PC-3 (cell line): ENCODE measurements at regions not wholly inside any gene's neighbourhood (a gene's known extent, or its start where the extent isn't known, plus 50 kb on each side); places are given as distances from the start of the nearest gene placed in this dataset.

Experiments used
- ATAC-seq: fragments of 200-7000 bp; cut with Tn5 transposase; 2 replicates; pipeline ENCODE4 v1.9.1; 2020; ENCODE audit warnings: mild to moderate bottlenecking, moderate library complexity
- BruUV-seq: library from RNA; stranded (reverse); fragments of 400-500 nt; replicated peaks from 2 replicates; lab custom pipeline; 2021; lab: Mats Ljungman, UMichigan
- CTCF ChIA-PET: fragments of 300-600 bp; sonication (Branson Sonifier 250); formaldehyde crosslinking; loops from one replicate; lab custom pipeline; 2022; ENCODE audit warnings: antibody characterized with exemption; lab: Charles Lee
- POLR2A ChIA-PET: fragments of 300-600 bp; sonication (Branson Sonifier 250); formaldehyde crosslinking; loops from one replicate; lab custom pipeline; 2022; ENCODE audit warnings: antibody characterized with exemption; ENCODE audit not compliant: unreplicated experiment; lab: Charles Lee
- DNase-seq: peaks from one replicate; pipeline ENCODE4 v3.0.0-alpha.2; 2015
- H2AFZ ChIP-seq: fragments of 300-600 bp; sonication (generic); 2 replicates; pipeline ENCODE4 v1.6.0; 2016; ENCODE audit warnings: antibody characterized with exemption, low read length
- H3F3A ChIP-seq: fragments of 300-600 bp; sonication (generic); one replicate; pipeline ENCODE4 v1.6.0; 2017; ENCODE audit warnings: antibody characterized with exemption, low read length, control low read depth, mild to moderate bottlenecking; ENCODE audit not compliant: unreplicated experiment
- H3K27ac ChIP-seq: fragments of 300-600 bp; sonication (generic); 2 replicates; pipeline ENCODE4 v1.5.1; 2016; ENCODE audit warnings: mild to moderate bottlenecking, low read length
- H3K27me3 ChIP-seq: fragments of 300-600 bp; sonication (generic); 2 replicates; pipeline ENCODE4 v1.6.1; 2016; ENCODE audit warnings: low read length, mixed read lengths
- H3K36me3 ChIP-seq: fragments of 300-600 bp; sonication (generic); 2 replicates; pipeline ENCODE4 v1.6.1; 2016; ENCODE audit warnings: low read depth, mixed run types, low read length, mixed read lengths
- H3K4me1 ChIP-seq: fragments of 300-600 bp; sonication (generic); 2 replicates; pipeline ENCODE4 v1.5.1; 2016; ENCODE audit warnings: low read length; ENCODE audit not compliant: insufficient read depth
- H3K4me2 ChIP-seq: fragments of 300-600 bp; sonication (generic); 2 replicates; pipeline ENCODE4 v1.6.0; 2016; ENCODE audit warnings: low read length
- H3K4me3 ChIP-seq: fragments of 300-600 bp; sonication (generic); 2 replicates; pipeline ENCODE4 v1.5.1; 2016; ENCODE audit warnings: mild to moderate bottlenecking, low read length, mixed read lengths
- H3K79me2 ChIP-seq: fragments of 300-600 bp; sonication (generic); 2 replicates; pipeline ENCODE4 v1.6.1; 2017; ENCODE audit warnings: low read length, mixed read lengths
- H3K9ac ChIP-seq: fragments of 300-600 bp; sonication (generic); 2 replicates; pipeline ENCODE4 v1.6.0; 2016; ENCODE audit warnings: mild to moderate bottlenecking, low read length
- H3K9me2 ChIP-seq: fragments of 300-600 bp; sonication (generic); replicated peaks from 2 replicates; pipeline ENCODE4 v1.6.1; 2016; ENCODE audit warnings: mixed run types, low read length, mixed read lengths
- H3K9me3 ChIP-seq: fragments of 300-600 bp; sonication (generic); 2 replicates; pipeline ENCODE4 v1.6.1; 2016; ENCODE audit warnings: low read length, mixed read lengths
- H4K20me1 ChIP-seq: fragments of 300-600 bp; sonication (generic); 2 replicates; pipeline ENCODE4 v1.6.1; 2016; ENCODE audit warnings: low read length, mixed read lengths
- CTCF ChIP-seq: fragments of 300-600 bp; sonication (generic); conservative IDR thresholded peaks from 2 replicates; pipeline ENCODE4 v1.5.1; 2017; ENCODE audit warnings: antibody characterized with exemption, low read depth, mild to moderate bottlenecking, low read length
- EZH2 ChIP-seq: fragments of 300-600 bp; sonication (generic); IDR thresholded peaks from one replicate; pipeline ENCODE4 v1.6.1; 2017; ENCODE audit warnings: antibody characterized with exemption, mild to moderate bottlenecking, low read length; ENCODE audit not compliant: unreplicated experiment
- EZH2phosphoT487 ChIP-seq: fragments of 300-600 bp; sonication (generic); IDR thresholded peaks from 2 replicates; pipeline ENCODE4 v1.6.1; 2018; ENCODE audit warnings: mild to moderate bottlenecking, antibody characterized with exemption, low read length, borderline replicate concordance
- intact Hi-C: fragments of 100-400 bp; cut with micrococcal nuclease; formaldehyde crosslinking; loops from 2 replicates; pipeline ENCODE4 v1.9.0; 2023

GRCh38 chr10:10828623-10829022, 189.0 kb upstream of the CELF2 start:
- no peak overlapping the region for H3K27ac ChIP-seq
- no peak for DNase-seq
- no peaks in the 10 kb centered on the region for H3K4me1 ChIP-seq
- intact Hi-C loops: no loop called here
- H3K4me3 ChIP-seq: no peak overlapping the region
- no peaks in the 10 kb centered on the region for H3K9me2 ChIP-seq
- POLR2A ChIA-PET: no interaction called here
- no peaks in the 10 kb centered on the region for H3K36me3 ChIP-seq
- no peak overlapping the region for H3K4me2 ChIP-seq
- no TSS peak for BruUV-seq
- no peak overlapping the region for H3K9ac ChIP-seq
- TF ChIP-seq EZH2: no peak
- TF ChIP-seq CTCF: no peak
- no peak for TF ChIP-seq EZH2phosphoT487
- CTCF ChIA-PET: no interaction called here
- no peaks in the 10 kb centered on the region for H3K9me3 ChIP-seq
- no peaks in the 10 kb centered on the region for H3K79me2 ChIP-seq
- ATAC-seq: no peak
- H4K20me1 ChIP-seq: no peaks in the 10 kb centered on the region
- H3K27me3 ChIP-seq: no peaks in the 10 kb centered on the region
- no peak overlapping the region for H2AFZ ChIP-seq
- no peaks in the 10 kb centered on the region for H3F3A ChIP-seq

GRCh38 chr10:10829576-10829975, 188.1 kb upstream of the CELF2 start:
- H3K4me3 ChIP-seq: no peak overlapping the region
- intact Hi-C loops: no loop called here
- no peaks in the 10 kb centered on the region for H3K79me2 ChIP-seq
- no peak overlapping the region for H3K4me2 ChIP-seq
- POLR2A ChIA-PET: no interaction called here
- H3K9me2 ChIP-seq: no peaks in the 10 kb centered on the region
- no peaks in the 10 kb centered on the region for H3K9me3 ChIP-seq
- H2AFZ ChIP-seq: no peak overlapping the region
- CTCF ChIA-PET: no interaction called here
- H4K20me1 ChIP-seq: no peaks in the 10 kb centered on the region
- no peak overlapping the region for H3K27ac ChIP-seq
- DNase-seq (no peak), ATAC-seq (no peak)
- no peak overlapping the region for H3K9ac ChIP-seq
- H3K4me1 ChIP-seq: no peaks in the 10 kb centered on the region
- H3F3A ChIP-seq: no peaks in the 10 kb centered on the region
- TF ChIP-seq CTCF: no peak
- TF ChIP-seq EZH2: no peak
- no peak for TF ChIP-seq EZH2phosphoT487
- H3K27me3 ChIP-seq: no peaks in the 10 kb centered on the region
- no TSS peak for BruUV-seq
- no peaks in the 10 kb centered on the region for H3K36me3 ChIP-seq

- Histone ChIP-seq H3F3A (no peaks in the 10 kb centered on the region), H4K20me1 (no peaks in the 10 kb centered on the region), H3K79me2 (no peaks in the 10 kb centered on the region), H2AFZ (no peak overlapping the region), H3K4me1 (no peaks in the 10 kb centered on the region), H3K27me3 (no peaks in the 10 kb centered on the region), H3K4me3 (no peak overlapping the region), H3K9me3 (no peaks in the 10 kb centered on the region), H3K9me2 (no peaks in the 10 kb centered on the region), H3K36me3 (no peaks in the 10 kb centered on the region), H3K4me2 (no peak overlapping the region), H3K9ac (0 out of 2 replicates have a peak overlapping the region, but pooled peaks have one; percentile 10), H3K27ac (peak overlapping the region; percentile 71)
- ATAC-seq: no peak
- peak; percentile 35 for DNase-seq
- intact Hi-C loops: loop anchor here (2.0 kb wide), 1 partner anchor 26 kb away; no protein-coding TSS in a partner anchor
- TF ChIP-seq EZH2: no peak
- TF ChIP-seq EZH2phosphoT487: no peak
- TF ChIP-seq CTCF: no peak
- ChIA-PET CTCF (no interaction called here), POLR2A (no interaction called here)
- BruUV-seq: no TSS peak
These were observed 187.2 kb upstream of the CELF2 start for GRCh38 chr10:10830293-10830986.
